AG09309 (cell line): ENCODE measurements at regions not wholly inside any gene's neighbourhood (a gene's known extent, or its start where the extent isn't known, plus 50 kb on each side); places are given as distances from the start of the nearest gene placed in this dataset.
A peak's percentile ranks its signal among the peaks of the same experiment; 100 is the strongest.

Source experiments
- DNase-seq: peaks from one replicate; pipeline ENCODE4 v3.0.0-alpha.2; 2010; ENCODE audit warnings: low read depth
- H3K4me3 ChIP-seq: 2 replicates; pipeline ENCODE4 v1.5.1; 2011; ENCODE audit warnings: mild to moderate bottlenecking, low read depth, low read length, moderate library complexity; ENCODE audit not compliant: control insufficient read depth
- TF ChIP-seq, protein P1 (sequence below): IDR thresholded peaks from 2 replicates; pipeline ENCODE4 v1.5.1; 2011; ENCODE audit warnings: mild to moderate bottlenecking, low read depth, low read length, inconsistent platforms; ENCODE audit not compliant: insufficient read depth, control insufficient read depth; ENCODE audit errors: missing control alignments

- no peak overlapping the region for H3K4me3 ChIP-seq
- TF ChIP-seq, protein P1, sequence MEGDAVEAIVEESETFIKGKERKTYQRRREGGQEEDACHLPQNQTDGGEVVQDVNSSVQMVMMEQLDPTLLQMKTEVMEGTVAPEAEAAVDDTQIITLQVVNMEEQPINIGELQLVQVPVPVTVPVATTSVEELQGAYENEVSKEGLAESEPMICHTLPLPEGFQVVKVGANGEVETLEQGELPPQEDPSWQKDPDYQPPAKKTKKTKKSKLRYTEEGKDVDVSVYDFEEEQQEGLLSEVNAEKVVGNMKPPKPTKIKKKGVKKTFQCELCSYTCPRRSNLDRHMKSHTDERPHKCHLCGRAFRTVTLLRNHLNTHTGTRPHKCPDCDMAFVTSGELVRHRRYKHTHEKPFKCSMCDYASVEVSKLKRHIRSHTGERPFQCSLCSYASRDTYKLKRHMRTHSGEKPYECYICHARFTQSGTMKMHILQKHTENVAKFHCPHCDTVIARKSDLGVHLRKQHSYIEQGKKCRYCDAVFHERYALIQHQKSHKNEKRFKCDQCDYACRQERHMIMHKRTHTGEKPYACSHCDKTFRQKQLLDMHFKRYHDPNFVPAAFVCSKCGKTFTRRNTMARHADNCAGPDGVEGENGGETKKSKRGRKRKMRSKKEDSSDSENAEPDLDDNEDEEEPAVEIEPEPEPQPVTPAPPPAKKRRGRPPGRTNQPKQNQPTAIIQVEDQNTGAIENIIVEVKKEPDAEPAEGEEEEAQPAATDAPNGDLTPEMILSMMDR: no peak
- no peak for DNase-seq
Observed at GRCh38 chr2:224195925-224196571, 157.0 kb upstream of the SERPINE2 start.

GRCh38 chr2:224194161-224194560 lies 155.1 kb upstream of the SERPINE2 start:
- H3K4me3 ChIP-seq: no peak overlapping the region
- DNase-seq: no peak
- TF ChIP-seq, protein P1: no peak

DNA sequence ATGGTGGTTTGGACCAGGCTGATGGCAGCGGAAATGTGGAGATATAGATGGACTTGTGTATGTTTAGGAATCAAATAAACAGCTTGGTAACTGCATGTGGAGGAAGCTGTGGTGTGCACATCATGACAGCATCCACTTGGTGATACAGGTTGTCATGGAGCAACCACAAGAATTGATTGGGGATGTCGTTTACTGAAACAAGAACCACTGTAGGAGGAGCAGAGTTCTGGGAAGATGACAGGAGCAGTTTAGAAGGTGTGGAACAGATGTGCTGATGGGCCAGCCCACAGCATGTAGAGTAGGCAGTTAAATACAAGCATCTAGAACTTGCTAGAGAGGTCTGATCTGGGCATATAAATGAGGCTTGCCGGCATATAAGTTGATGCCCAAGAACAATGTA lies 152.4 kb upstream of the SERPINE2 start:
- TF ChIP-seq, protein P1: no peak
- DNase-seq: no peak

DNA sequence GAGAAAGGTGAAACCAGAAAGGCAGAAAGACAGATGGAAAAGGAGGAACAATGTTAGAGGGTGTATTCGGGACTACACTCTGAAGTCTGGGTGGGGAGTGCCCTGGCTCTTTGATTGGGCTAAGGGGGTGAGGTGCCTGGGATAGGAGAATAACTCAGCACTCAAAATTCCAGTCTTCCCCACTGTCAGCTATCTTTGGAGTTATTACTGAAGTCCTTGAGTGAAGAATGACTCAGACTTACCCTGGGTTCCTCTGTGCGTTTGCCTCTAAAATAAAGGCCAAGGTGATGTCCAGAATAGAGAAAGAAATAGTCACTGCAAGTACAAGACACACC lies 151.8 kb upstream of the SERPINE2 start:
- peak; percentile 20 for DNase-seq
- TF ChIP-seq, protein P1: no peak
- no peak overlapping the region for H3K4me3 ChIP-seq

More for the DNA sequence above, 152.4 kb upstream of the SERPINE2 start:
- no peak overlapping the region for H3K4me3 ChIP-seq

GRCh38 chr2:224190234-224190935 lies 151.3 kb upstream of the SERPINE2 start:
- H3K4me3 ChIP-seq: no peak overlapping the region

GRCh38 chr2:224187220-224187619 lies 148.1 kb upstream of the SERPINE2 start:
- no peak overlapping the region for H3K4me3 ChIP-seq
- DNase-seq: no peak
- TF ChIP-seq, protein P1: no peak

More at GRCh38 chr2:224190234-224190935, 151.3 kb upstream of the SERPINE2 start:
- no peak for DNase-seq
- TF ChIP-seq, protein P1: no peak
